HCT116 (cell line): ENCODE measurements at regions not wholly inside any gene's neighbourhood (a gene's known extent, or its start where the extent isn't known, plus 50 kb on each side); places are given as distances from the start of the nearest gene placed in this dataset.

Experiments used
- ATAC-seq: fragments of 200-7000 bp; cut with Tn5 transposase; 2 replicates; pipeline ENCODE4 v1.9.1; 2020; ENCODE audit warnings: mild to moderate bottlenecking, moderate library complexity
- BruUV-seq: library from RNA; stranded (reverse); fragments of 400-500 nt; replicated peaks from 2 replicates; lab custom pipeline; 2021; lab: Mats Ljungman, UMichigan
- CTCF ChIA-PET: fragments of 300-600 bp; sonication (Branson Sonifier 250); formaldehyde crosslinking; loops from one replicate; lab custom pipeline; 2021; ENCODE audit warnings: antibody characterized with exemption; lab: Charles Lee
- POLR2A ChIA-PET: fragments of 300-600, 350-600 bp; sonication (Branson Sonifier 250); formaldehyde crosslinking; loops from one replicate; lab custom pipeline; 2021; ENCODE audit warnings: antibody characterized with exemption; lab: Charles Lee
- RAD21 ChIA-PET, 2 experiments: fragments of 300-600 bp; sonication (Branson Sonifier 250); formaldehyde crosslinking; loops; one replicate each; lab custom pipeline; 2023; ENCODE audit warnings: low total read pairs in 2 of 2; ENCODE audit not compliant: uncharacterized antibody in 2 of 2, unreplicated experiment in 2 of 2, low non-redundant PET in 1 of 2; lab: Charles Lee
- DNase-seq: peaks from one replicate; pipeline ENCODE4 v3.0.0-alpha.2; 2010; ENCODE audit warnings: low read depth, low spot score
- H2AFZ ChIP-seq: fragments of 200-600 bp; shearing (Covaris generic), sonication (generic); 2 replicates; pipeline ENCODE4 v1.6.1; 2017; ENCODE audit warnings: low read depth, mixed run types, mixed read lengths, antibody characterized with exemption, low read length; ENCODE audit not compliant: poor library complexity, severe bottlenecking
- H3K27ac ChIP-seq: 2 replicates; pipeline ENCODE4 v1.5.1; 2012; ENCODE audit warnings: low read depth, low read length
- H3K27me3 ChIP-seq: fragments of 200-600 bp; sonication (generic); 2 replicates; pipeline ENCODE4 v1.6.1; 2016; ENCODE audit warnings: mixed run types, low read length, mixed read lengths; ENCODE audit not compliant: insufficient read depth
- H3K36me3 ChIP-seq, 2 experiments: fragments of 200-500 bp in 1 of 2; fragments of 200-600 bp in 1 of 2; sonication (Bioruptor generic) in 1 of 2; sonication (generic) in 1 of 2; 2 replicates each; pipeline versions ENCODE4 v1.5.1 to v1.6.1; 2014 to 2016; ENCODE audit warnings: low read length in 2 of 2, inconsistent platforms in 1 of 2, mixed read lengths in 1 of 2, mixed run types in 1 of 2; ENCODE audit not compliant: insufficient read depth in 2 of 2, control insufficient read depth in 1 of 2
- H3K4me1 ChIP-seq, 2 experiments: fragments of 200-600 bp in 1 of 2; sonication (generic) in 1 of 2; 2 replicates each; pipeline versions ENCODE4 v1.5.1 to v1.6.1; 2012 to 2017; ENCODE audit warnings: low read length in 2 of 2, inconsistent platforms in 1 of 2, mild to moderate bottlenecking in 1 of 2, mixed read lengths in 1 of 2, mixed run types in 1 of 2, moderate library complexity in 1 of 2; ENCODE audit not compliant: insufficient read depth in 2 of 2, control insufficient read depth in 1 of 2
- H3K4me2 ChIP-seq: fragments of 200-600 bp; sonication (generic); 2 replicates; pipeline ENCODE4 v1.6.1; 2017; ENCODE audit warnings: mixed run types, low read length, mixed read lengths
- H3K4me3 ChIP-seq, 2 experiments: fragments of 200-600 bp in 1 of 2; sonication (generic) in 1 of 2; replicated peaks in 1 of 2; 2 replicates each; pipeline ENCODE4 v1.5.1; 2011 to 2016; ENCODE audit warnings: low read length in 2 of 2, control low read depth in 1 of 2, low read depth in 1 of 2, mild to moderate bottlenecking in 1 of 2, mixed read lengths in 1 of 2, mixed run types in 1 of 2
- H3K79me2 ChIP-seq: fragments of 200-600 bp; sonication (generic); 2 replicates; pipeline ENCODE4 v1.6.1; 2017; ENCODE audit warnings: mild to moderate bottlenecking, mixed run types, low read length, moderate library complexity, mixed read lengths; ENCODE audit not compliant: insufficient read depth
- H3K9ac ChIP-seq: fragments of 200-600 bp; sonication (generic); 2 replicates; pipeline ENCODE4 v1.6.1; 2016; ENCODE audit warnings: low read length, mixed read lengths
- H3K9me2 ChIP-seq: fragments of 200-600 bp; sonication (generic), shearing (Covaris generic); 2 replicates; pipeline ENCODE4 v1.6.1; 2017; ENCODE audit warnings: mixed run types, mild to moderate bottlenecking, moderate library complexity; ENCODE audit not compliant: insufficient read depth
- H3K9me3 ChIP-seq, 2 experiments: fragments of 200-500 bp in 1 of 2; fragments of 200-600 bp in 1 of 2; sonication (Bioruptor generic) in 1 of 2; sonication (generic) in 1 of 2; 2 replicates each; pipeline ENCODE4 v1.6.1; 2014 to 2017; ENCODE audit warnings: low read length in 2 of 2, mixed read lengths in 2 of 2, inconsistent platforms in 1 of 2, low read depth in 1 of 2, mild to moderate bottlenecking in 1 of 2, mixed run types in 1 of 2, moderate library complexity in 1 of 2; ENCODE audit not compliant: control insufficient read depth in 1 of 2, insufficient read depth in 1 of 2
- H4K20me1 ChIP-seq: fragments of 200-600 bp; sonication (generic), shearing (Covaris generic); 2 replicates; pipeline ENCODE4 v1.6.1; 2017; ENCODE audit warnings: mixed run types, mild to moderate bottlenecking, moderate library complexity; ENCODE audit not compliant: insufficient read depth
- EGR1 ChIP-seq: IDR thresholded peaks from 2 replicates; pipeline ENCODE4 v1.6.1; 2012; ENCODE audit warnings: low read depth
- EZH2phosphoT487 ChIP-seq: fragments of 200-600 bp; IDR thresholded peaks from 2 replicates; pipeline ENCODE4 v1.6.1; 2018; ENCODE audit warnings: antibody characterized with exemption, borderline replicate concordance
- JUND ChIP-seq: IDR thresholded peaks from 2 replicates; pipeline ENCODE4 v1.6.1; 2012
- POLR2A ChIP-seq: IDR thresholded peaks from 2 replicates; pipeline ENCODE4 v1.7.0; 2011; ENCODE audit warnings: borderline replicate concordance; ENCODE audit not compliant: insufficient read depth, insufficient read length; ENCODE audit errors: extremely low read depth
- RAD21 ChIP-seq: IDR thresholded peaks from 2 replicates; pipeline ENCODE4 v1.6.1; 2012; ENCODE audit warnings: low read depth, mild to moderate bottlenecking
- SP1 ChIP-seq: IDR thresholded peaks from 2 replicates; pipeline ENCODE4 v1.6.1; 2012; ENCODE audit warnings: low read depth
- SRF ChIP-seq: IDR thresholded peaks from 2 replicates; pipeline ENCODE4 v1.6.1; 2012; ENCODE audit warnings: low read depth
- YY1 ChIP-seq: IDR thresholded peaks from 2 replicates; pipeline ENCODE4 v1.6.1; 2011; ENCODE audit warnings: low read length, low read depth, moderate library complexity, mild to moderate bottlenecking; ENCODE audit not compliant: insufficient replicate concordance; ENCODE audit errors: extremely low read depth
- ZFX ChIP-seq: fragments of 450-650 bp; IDR thresholded peaks from 2 replicates; pipeline ENCODE4 v1.6.1; 2017
- intact Hi-C: fragments of 100-400 bp; cut with micrococcal nuclease; formaldehyde crosslinking; loops from 2 replicates; pipeline ENCODE4 v1.10.0; 2022
- TF ChIP-seq, protein P1 (sequence below), 3 experiments: fragments of 200-600 bp in 1 of 3; sonication (generic) in 1 of 3; IDR thresholded peaks in 2 of 3; conservative IDR thresholded peaks in 1 of 3; 2 replicates each; pipeline ENCODE4 v1.5.1; 2012 to 2017; ENCODE audit warnings: low read depth in 2 of 3, low read length in 2 of 3, antibody characterized with exemption in 1 of 3, borderline replicate concordance in 1 of 3, control low read depth in 1 of 3, mild to moderate bottlenecking in 1 of 3, mixed read lengths in 1 of 3, mixed run types in 1 of 3, moderate library complexity in 1 of 3; ENCODE audit not compliant: insufficient read depth in 1 of 3
- TF ChIP-seq, protein P2 (sequence below): IDR thresholded peaks from 2 replicates; pipeline ENCODE4 v1.6.1; 2012; ENCODE audit warnings: low read depth

DNA sequence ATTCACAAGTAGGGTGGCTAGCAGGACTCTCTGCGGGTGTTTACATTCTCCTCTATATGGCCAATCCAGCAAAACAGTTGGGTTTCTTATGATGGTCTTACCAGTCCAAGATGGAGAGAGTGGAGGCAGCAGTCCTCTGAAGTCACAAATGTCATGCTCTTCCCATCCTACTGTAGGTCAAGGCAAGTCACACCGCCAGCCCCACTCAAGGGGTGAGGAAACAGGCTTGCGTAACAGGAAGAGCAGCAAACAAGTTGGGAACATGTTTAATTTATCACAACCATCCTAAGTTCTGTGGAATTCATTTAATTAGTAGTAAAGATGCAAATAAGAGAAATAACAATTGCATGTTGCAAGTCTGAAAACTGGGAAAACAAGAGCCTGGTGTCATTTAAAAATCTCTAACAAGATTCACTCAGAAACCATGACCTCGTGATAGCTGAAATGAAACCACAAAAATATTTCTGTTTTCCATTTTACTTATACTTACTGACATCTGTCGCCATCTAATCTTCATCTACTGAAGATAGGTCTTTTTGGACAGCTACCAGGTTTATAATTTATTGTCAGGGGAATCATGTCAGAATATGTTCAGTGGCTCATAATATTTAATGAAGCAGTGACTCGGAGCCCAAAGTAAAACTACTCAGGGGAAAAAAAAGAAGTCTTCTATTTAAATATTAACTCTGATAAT lies 349.1 kb upstream of the FMN2 start:
- Histone ChIP-seq H2AFZ (no peak overlapping the region), H3K79me2 (no peaks in the 10 kb centered on the region), H3K4me1 (no peaks in the 10 kb centered on the region), H3K27me3 (no peaks in the 10 kb centered on the region), H3K36me3 (no peaks in the 10 kb centered on the region), H3K4me2 (no peak overlapping the region), H3K9ac (no peak overlapping the region), H4K20me1 (no peaks in the 10 kb centered on the region), H3K4me3 (no peak overlapping the region), H3K9me3 (peaks cover 8 to 9% of the 10 kb centered on the region in 2 experiments; a peak in 2 of 4 replicates), H3K9me2 (no peaks in the 10 kb centered on the region), H3K27ac (no peak overlapping the region)
- intact Hi-C loops = no loop called here
- ATAC-seq (no peak), DNase-seq (no peak)
- RAD21 ChIA-PET = no interaction called here
- POLR2A ChIA-PET = no interaction called here
- TF ChIP-seq JUND = no peak
- TF ChIP-seq SP1 = no peak
- TF ChIP-seq, protein P1, sequence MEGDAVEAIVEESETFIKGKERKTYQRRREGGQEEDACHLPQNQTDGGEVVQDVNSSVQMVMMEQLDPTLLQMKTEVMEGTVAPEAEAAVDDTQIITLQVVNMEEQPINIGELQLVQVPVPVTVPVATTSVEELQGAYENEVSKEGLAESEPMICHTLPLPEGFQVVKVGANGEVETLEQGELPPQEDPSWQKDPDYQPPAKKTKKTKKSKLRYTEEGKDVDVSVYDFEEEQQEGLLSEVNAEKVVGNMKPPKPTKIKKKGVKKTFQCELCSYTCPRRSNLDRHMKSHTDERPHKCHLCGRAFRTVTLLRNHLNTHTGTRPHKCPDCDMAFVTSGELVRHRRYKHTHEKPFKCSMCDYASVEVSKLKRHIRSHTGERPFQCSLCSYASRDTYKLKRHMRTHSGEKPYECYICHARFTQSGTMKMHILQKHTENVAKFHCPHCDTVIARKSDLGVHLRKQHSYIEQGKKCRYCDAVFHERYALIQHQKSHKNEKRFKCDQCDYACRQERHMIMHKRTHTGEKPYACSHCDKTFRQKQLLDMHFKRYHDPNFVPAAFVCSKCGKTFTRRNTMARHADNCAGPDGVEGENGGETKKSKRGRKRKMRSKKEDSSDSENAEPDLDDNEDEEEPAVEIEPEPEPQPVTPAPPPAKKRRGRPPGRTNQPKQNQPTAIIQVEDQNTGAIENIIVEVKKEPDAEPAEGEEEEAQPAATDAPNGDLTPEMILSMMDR (IDR thresholded peaks at IDR 0.05 in 2 of 3, conservative IDR thresholded peaks at IDR 0.05 in 1 of 3; ENCODE audit: borderline replicate concordance in 1 of 3, insufficient read depth in 1 of 3, low read depth in 2 of 3, low read length in 2 of 3) = no peak
- no peak for TF ChIP-seq POLR2A
- no peak for TF ChIP-seq SRF
- TF ChIP-seq, protein P2, sequence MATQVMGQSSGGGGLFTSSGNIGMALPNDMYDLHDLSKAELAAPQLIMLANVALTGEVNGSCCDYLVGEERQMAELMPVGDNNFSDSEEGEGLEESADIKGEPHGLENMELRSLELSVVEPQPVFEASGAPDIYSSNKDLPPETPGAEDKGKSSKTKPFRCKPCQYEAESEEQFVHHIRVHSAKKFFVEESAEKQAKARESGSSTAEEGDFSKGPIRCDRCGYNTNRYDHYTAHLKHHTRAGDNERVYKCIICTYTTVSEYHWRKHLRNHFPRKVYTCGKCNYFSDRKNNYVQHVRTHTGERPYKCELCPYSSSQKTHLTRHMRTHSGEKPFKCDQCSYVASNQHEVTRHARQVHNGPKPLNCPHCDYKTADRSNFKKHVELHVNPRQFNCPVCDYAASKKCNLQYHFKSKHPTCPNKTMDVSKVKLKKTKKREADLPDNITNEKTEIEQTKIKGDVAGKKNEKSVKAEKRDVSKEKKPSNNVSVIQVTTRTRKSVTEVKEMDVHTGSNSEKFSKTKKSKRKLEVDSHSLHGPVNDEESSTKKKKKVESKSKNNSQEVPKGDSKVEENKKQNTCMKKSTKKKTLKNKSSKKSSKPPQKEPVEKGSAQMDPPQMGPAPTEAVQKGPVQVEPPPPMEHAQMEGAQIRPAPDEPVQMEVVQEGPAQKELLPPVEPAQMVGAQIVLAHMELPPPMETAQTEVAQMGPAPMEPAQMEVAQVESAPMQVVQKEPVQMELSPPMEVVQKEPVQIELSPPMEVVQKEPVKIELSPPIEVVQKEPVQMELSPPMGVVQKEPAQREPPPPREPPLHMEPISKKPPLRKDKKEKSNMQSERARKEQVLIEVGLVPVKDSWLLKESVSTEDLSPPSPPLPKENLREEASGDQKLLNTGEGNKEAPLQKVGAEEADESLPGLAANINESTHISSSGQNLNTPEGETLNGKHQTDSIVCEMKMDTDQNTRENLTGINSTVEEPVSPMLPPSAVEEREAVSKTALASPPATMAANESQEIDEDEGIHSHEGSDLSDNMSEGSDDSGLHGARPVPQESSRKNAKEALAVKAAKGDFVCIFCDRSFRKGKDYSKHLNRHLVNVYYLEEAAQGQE = no peak
- TF ChIP-seq ZFX = no peak
- no peak for TF ChIP-seq YY1
- no peak for TF ChIP-seq EZH2phosphoT487
- TF ChIP-seq RAD21 = no peak
- TF ChIP-seq EGR1 = no peak
- CTCF ChIA-PET = no interaction called here
- no TSS peak for BruUV-seq
